Astrocyte (in vitro differentiated cells and primary cell): ENCODE measurements at regions not wholly inside any gene's neighbourhood (a gene's known extent, or its start where the extent isn't known, plus 50 kb on each side); places are given as distances from the start of the nearest gene placed in this dataset.

Experiments
- DNase-seq: peaks from one replicate; pipeline ENCODE4 v3.0.0-alpha.2; 2010; ENCODE audit warnings: low read depth
- FAIRE-seq: peaks from 2 replicates; lab custom pipeline; 2011; peaks lifted over from hg19 to GRCh38; lab: Jason Lieb, UNC
- H2AFZ ChIP-seq: 2 replicates; pipeline ENCODE4 v1.6.0; 2012; ENCODE audit warnings: low read depth, low read length, inconsistent platforms
- H3K27ac ChIP-seq: 2 replicates; pipeline ENCODE4 v1.5.1; 2011; ENCODE audit warnings: low read depth, low read length, inconsistent platforms
- H3K27me3 ChIP-seq: 2 replicates; pipeline ENCODE4 v1.6.0; 2011; ENCODE audit warnings: low read length, inconsistent platforms; ENCODE audit not compliant: insufficient read depth
- H3K36me3 ChIP-seq: 2 replicates; pipeline ENCODE4 v1.5.1; 2011; ENCODE audit warnings: low read length, inconsistent platforms; ENCODE audit not compliant: insufficient read depth
- H3K4me1 ChIP-seq: 2 replicates; pipeline ENCODE4 v1.5.1; 2011; ENCODE audit warnings: low read length, inconsistent platforms; ENCODE audit not compliant: insufficient read depth
- H3K4me2 ChIP-seq: 2 replicates; pipeline ENCODE4 v1.6.0; 2012; ENCODE audit warnings: low read length, inconsistent platforms
- H3K4me3 ChIP-seq: 2 replicates; pipeline ENCODE4 v1.5.1; 2011; ENCODE audit warnings: low read depth, mild to moderate bottlenecking, low read length, inconsistent platforms; ENCODE audit not compliant: insufficient read depth
- H3K79me2 ChIP-seq: 2 replicates; pipeline ENCODE4 v1.6.0; 2012; ENCODE audit warnings: mild to moderate bottlenecking, low read length, inconsistent platforms; ENCODE audit not compliant: insufficient read depth
- H3K9ac ChIP-seq: 2 replicates; pipeline ENCODE4 v1.6.0; 2012; ENCODE audit warnings: mild to moderate bottlenecking, low read length, inconsistent platforms
- H3K9me3 ChIP-seq: 2 replicates; pipeline ENCODE4 v1.5.1; 2012; ENCODE audit warnings: low read depth, mild to moderate bottlenecking, low read length, inconsistent platforms; ENCODE audit not compliant: insufficient read depth
- H4K20me1 ChIP-seq: 2 replicates; pipeline ENCODE4 v1.6.0; 2012; ENCODE audit warnings: low read length, inconsistent platforms; ENCODE audit not compliant: insufficient read depth
- H3K27ac Mint-ChIP-seq: one replicate; pipeline ENCODE4 v1.8.0; 2021; ENCODE audit warnings: mild to moderate bottlenecking, mixed read lengths; ENCODE audit not compliant: unreplicated experiment
- H3K27me3 Mint-ChIP-seq: one replicate; pipeline ENCODE4 v1.8.0; 2021; ENCODE audit warnings: low read depth, mixed read lengths; ENCODE audit not compliant: unreplicated experiment
- H3K36me3 Mint-ChIP-seq: one replicate; pipeline ENCODE4 v1.8.0; 2021; ENCODE audit warnings: low read depth, mixed read lengths; ENCODE audit not compliant: unreplicated experiment
- H3K4me1 Mint-ChIP-seq: one replicate; pipeline ENCODE4 v1.8.0; 2021; ENCODE audit warnings: low read depth, mixed read lengths; ENCODE audit not compliant: unreplicated experiment
- H3K4me3 Mint-ChIP-seq: one replicate; pipeline ENCODE4 v1.8.0; 2021; ENCODE audit warnings: mild to moderate bottlenecking, moderate library complexity, mixed read lengths; ENCODE audit not compliant: unreplicated experiment
- H3K9me3 Mint-ChIP-seq: one replicate; pipeline ENCODE4 v1.8.0; 2021; ENCODE audit warnings: mild to moderate bottlenecking, mixed read lengths; ENCODE audit not compliant: unreplicated experiment
- EZH2 ChIP-seq: IDR thresholded peaks from 2 replicates; pipeline ENCODE4 v1.6.1; 2012; ENCODE audit warnings: mild to moderate bottlenecking, low read length, inconsistent platforms; ENCODE audit not compliant: insufficient read depth
- TF ChIP-seq, protein P1 (sequence below): IDR thresholded peaks from 2 replicates; pipeline ENCODE4 v1.5.1; 2011; ENCODE audit warnings: low read depth, mild to moderate bottlenecking, inconsistent platforms, low read length, moderate library complexity; ENCODE audit not compliant: insufficient read depth

DNA sequence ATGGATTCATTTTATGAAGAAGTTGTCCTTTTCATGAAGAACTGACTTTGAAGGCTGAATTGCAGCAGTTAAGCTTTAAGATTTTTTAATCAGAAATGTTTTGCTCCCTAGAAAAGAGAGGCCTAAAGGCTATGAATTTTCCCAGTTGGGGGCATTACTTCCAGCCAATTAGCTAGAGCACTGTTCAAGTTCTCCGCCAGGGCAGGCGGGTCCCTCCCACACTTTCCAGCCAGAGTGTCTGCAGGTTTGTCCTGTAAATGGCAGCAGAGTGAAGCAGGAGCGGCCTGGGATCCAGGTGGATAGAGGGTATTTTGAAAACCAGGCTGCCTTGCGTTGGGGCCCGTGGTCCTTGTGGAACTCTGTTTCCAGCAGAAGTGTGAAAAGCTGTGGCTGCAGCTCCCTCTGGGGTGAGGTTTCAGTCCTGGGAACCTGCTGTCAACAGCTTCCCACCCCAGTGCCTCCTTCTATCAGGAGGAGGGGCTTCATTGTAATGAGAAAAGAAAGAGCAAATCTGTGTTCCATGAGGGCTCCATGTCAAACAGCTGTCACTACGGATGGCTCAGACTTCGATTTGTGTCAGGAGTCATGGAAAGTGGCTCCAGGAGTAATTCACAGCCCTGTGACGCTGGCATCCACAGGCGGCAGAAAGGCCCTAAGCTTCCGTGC, 210.7 kb upstream of the TMEM132C start:
- FAIRE-seq (no peak), DNase-seq (no peak)
- H3K36me3 ChIP-seq, result no peaks in the 10 kb centered on the region
- no peak overlapping the region for H3K4me3 ChIP-seq
- H3K9me3 Mint-ChIP-seq, result no peaks in the 10 kb centered on the region
- H3K27ac Mint-ChIP-seq, result no peak overlapping the region
- no peaks in the 10 kb centered on the region for H4K20me1 ChIP-seq
- no peak overlapping the region for H3K4me3 Mint-ChIP-seq
- no peak overlapping the region for H3K9ac ChIP-seq
- H3K79me2 ChIP-seq, result no peaks in the 10 kb centered on the region
- no peak for TF ChIP-seq EZH2
- TF ChIP-seq, protein P1, sequence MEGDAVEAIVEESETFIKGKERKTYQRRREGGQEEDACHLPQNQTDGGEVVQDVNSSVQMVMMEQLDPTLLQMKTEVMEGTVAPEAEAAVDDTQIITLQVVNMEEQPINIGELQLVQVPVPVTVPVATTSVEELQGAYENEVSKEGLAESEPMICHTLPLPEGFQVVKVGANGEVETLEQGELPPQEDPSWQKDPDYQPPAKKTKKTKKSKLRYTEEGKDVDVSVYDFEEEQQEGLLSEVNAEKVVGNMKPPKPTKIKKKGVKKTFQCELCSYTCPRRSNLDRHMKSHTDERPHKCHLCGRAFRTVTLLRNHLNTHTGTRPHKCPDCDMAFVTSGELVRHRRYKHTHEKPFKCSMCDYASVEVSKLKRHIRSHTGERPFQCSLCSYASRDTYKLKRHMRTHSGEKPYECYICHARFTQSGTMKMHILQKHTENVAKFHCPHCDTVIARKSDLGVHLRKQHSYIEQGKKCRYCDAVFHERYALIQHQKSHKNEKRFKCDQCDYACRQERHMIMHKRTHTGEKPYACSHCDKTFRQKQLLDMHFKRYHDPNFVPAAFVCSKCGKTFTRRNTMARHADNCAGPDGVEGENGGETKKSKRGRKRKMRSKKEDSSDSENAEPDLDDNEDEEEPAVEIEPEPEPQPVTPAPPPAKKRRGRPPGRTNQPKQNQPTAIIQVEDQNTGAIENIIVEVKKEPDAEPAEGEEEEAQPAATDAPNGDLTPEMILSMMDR, result no peak
- H2AFZ ChIP-seq, result peak overlapping the region; percentile 18
- H3K27ac ChIP-seq, result no peak overlapping the region
- no peaks in the 10 kb centered on the region for H3K4me1 ChIP-seq
- no peaks in the 10 kb centered on the region for H3K9me3 ChIP-seq
- H3K36me3 Mint-ChIP-seq, result no peaks in the 10 kb centered on the region
- no peaks in the 10 kb centered on the region for H3K4me1 Mint-ChIP-seq
- no peaks in the 10 kb centered on the region for H3K27me3 Mint-ChIP-seq
- no peak overlapping the region for H3K4me2 ChIP-seq
- no peaks in the 10 kb centered on the region for H3K27me3 ChIP-seq

DNA sequence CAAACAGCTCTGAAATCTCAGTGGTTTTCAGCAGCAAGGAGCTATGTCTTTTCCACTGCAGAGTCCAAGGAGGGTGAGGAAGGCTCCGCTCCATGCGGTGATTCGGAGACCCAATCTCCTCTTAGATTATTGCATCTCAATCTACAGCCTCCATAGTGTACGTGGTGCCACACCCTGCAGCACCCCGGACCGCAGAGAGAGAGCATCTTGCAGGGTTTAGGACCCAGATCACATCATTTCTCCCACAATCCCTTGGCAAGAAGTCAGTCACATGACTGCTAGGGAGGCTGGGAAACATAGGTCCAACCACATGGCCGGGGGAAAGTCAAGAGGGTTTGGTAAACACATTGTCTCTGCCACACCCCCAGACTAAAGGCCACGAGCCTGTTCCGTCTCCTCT, 209.4 kb upstream of the TMEM132C start:
- Histone ChIP-seq H2AFZ (no peak overlapping the region), H3K4me1 (no peaks in the 10 kb centered on the region), H3K4me3 (no peak overlapping the region), H3K79me2 (no peaks in the 10 kb centered on the region), H3K9me3 (no peaks in the 10 kb centered on the region), H3K4me2 (no peak overlapping the region), H3K27ac (no peak overlapping the region), H3K27me3 (no peaks in the 10 kb centered on the region), H4K20me1 (no peaks in the 10 kb centered on the region), H3K36me3 (no peaks in the 10 kb centered on the region), H3K9ac (no peak overlapping the region)
- Mint-ChIP-seq H3K27ac (no peak overlapping the region), H3K9me3 (no peaks in the 10 kb centered on the region), H3K36me3 (no peaks in the 10 kb centered on the region), H3K27me3 (no peaks in the 10 kb centered on the region), H3K4me1 (no peaks in the 10 kb centered on the region), H3K4me3 (no peak overlapping the region)
- FAIRE-seq (no peak), DNase-seq (no peak)
- no peak for TF ChIP-seq EZH2
- TF ChIP-seq, protein P1, result no peak

DNA sequence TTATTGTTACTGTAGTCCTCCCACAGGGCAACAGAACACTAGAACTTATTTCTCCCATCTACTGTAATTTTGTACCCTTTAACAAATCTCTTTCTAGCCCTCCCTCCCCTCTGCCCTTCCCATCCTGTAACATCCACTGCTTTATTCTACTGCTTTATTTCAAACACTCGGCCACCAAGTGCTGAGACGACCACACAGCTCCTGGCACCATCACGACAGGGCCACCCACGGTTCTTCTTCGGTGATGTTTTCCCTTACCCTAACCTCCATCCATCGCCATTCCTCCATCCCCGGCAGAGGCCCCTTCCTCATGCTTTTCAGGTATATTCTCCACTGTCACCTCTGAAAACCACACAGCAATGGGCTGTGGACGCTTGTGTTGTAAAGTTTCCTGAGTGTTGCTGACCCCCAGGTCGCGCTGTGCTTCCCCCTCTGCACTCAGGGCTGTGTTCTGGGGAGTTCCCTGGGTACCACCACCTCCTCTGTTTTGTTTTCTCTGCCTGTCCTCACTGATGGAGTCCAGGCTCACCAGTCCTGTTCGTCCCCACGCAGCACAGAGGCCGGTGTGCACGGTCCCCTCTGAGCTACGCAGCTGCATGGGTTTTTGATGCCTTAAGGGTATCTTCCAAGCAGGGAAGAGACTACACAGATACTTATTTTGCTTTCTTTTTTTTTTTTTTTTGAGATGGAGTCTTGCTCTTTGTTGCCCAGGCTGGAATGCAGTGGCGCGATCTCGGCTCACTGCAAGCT, 207.2 kb upstream of the TMEM132C start:
- no peaks in the 10 kb centered on the region for H3K4me1 Mint-ChIP-seq
- no peak for FAIRE-seq

More for the DNA sequence above, 207.2 kb upstream of the TMEM132C start:
- no peak for DNase-seq
- Histone ChIP-seq H3K27ac (no peak overlapping the region), H3K9ac (no peak overlapping the region), H3K4me2 (no peak overlapping the region), H2AFZ (no peak overlapping the region), H3K27me3 (no peaks in the 10 kb centered on the region), H3K36me3 (no peaks in the 10 kb centered on the region), H3K9me3 (no peaks in the 10 kb centered on the region), H3K4me1 (no peaks in the 10 kb centered on the region), H3K4me3 (no peak overlapping the region), H4K20me1 (no peaks in the 10 kb centered on the region), H3K79me2 (no peaks in the 10 kb centered on the region)
- Mint-ChIP-seq H3K36me3 (no peaks in the 10 kb centered on the region), H3K4me3 (no peak overlapping the region), H3K27ac (no peak overlapping the region), H3K9me3 (no peaks in the 10 kb centered on the region), H3K27me3 (no peaks in the 10 kb centered on the region)
- no peak for TF ChIP-seq EZH2
- TF ChIP-seq, protein P1, result no peak
